Duodenal mucosa (tissue), 2 donors: ENCODE measurements at regions not wholly inside any gene's neighbourhood (a gene's known extent, or its start where the extent isn't known, plus 50 kb on each side); places are given as distances from the start of the nearest gene placed in this dataset.

Experiments
- H3K27ac ChIP-seq: one replicate; pipeline ENCODE4 v1.7.0; 2013; ENCODE audit warnings: low read depth, low read length
- H3K27me3 ChIP-seq, 2 donors: one replicate each; pipeline ENCODE4 v1.7.0; 2013; ENCODE audit warnings: low read length in 2 of 2, control low read depth in 1 of 2; ENCODE audit not compliant: insufficient read depth in 2 of 2, control insufficient read depth in 1 of 2
- H3K36me3 ChIP-seq, 2 donors: one replicate each; pipeline ENCODE4 v1.7.0; 2013; ENCODE audit warnings: low read length in 2 of 2, control low read depth in 1 of 2; ENCODE audit not compliant: insufficient read depth in 2 of 2, control insufficient read depth in 1 of 2
- H3K4me1 ChIP-seq, 2 donors: one replicate each; pipeline ENCODE4 v1.7.0; 2013; ENCODE audit warnings: low read length in 2 of 2, control low read depth in 1 of 2; ENCODE audit not compliant: insufficient read depth in 2 of 2, control insufficient read depth in 1 of 2
- H3K4me3 ChIP-seq, 2 donors: one replicate each; pipeline ENCODE4 v1.7.0; 2013; ENCODE audit warnings: low read length in 2 of 2, low read depth in 1 of 2
- H3K9ac ChIP-seq, 2 donors: one replicate each; pipeline ENCODE4 v1.7.0; 2013; ENCODE audit warnings: low read length in 2 of 2, low read depth in 1 of 2
- H3K9me3 ChIP-seq, 2 donors: one replicate each; pipeline ENCODE4 v1.7.0; 2013; ENCODE audit warnings: low read length in 2 of 2, control low read depth in 1 of 2; ENCODE audit not compliant: control insufficient read depth in 1 of 2

DNA sequence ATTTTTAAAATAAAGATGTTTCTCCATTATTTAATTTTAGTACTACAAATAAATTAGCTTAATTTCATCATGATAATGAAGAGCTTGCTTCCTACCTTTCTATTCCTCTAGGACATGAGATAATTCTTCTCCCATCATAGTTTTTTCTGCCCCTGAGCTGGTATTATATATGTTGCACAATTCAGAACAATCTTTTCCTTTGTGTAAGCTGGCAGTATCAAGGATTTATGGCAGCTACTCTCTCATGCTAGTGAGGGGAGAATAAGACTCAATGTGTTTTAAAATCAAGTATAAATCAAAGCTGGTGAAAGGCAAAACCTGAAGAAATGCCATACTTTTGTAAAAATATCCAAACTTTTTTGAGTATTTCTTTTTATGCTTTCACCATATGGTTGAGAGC, 1405.3 kb downstream of the SI start:
- Histone ChIP-seq H3K27me3 (no peaks in the 10 kb centered on the region), H3K9me3 (no peaks in the 10 kb centered on the region), H3K9ac (no peak overlapping the region)

DNA sequence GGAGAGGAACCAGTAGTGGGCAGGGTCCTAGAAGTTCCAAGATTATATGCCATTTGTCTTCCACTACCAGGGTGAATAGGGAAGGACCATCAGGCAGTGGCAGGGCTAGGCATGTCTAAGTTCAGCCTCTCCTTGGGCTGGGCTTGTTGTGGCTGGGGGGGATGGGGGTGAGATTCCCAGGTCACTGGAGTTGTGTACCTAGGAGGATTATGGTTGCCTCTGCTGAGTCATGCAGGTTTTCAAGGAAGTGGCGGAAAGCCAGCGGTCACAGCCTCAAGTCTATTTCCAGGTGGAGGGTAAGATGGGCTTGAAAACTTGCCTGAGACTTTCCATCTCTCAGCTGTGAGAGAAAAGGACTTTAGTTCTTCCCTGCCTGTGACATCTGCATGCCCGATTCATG, 1407.1 kb downstream of the SI start:
- Histone ChIP-seq H3K4me3 (no peak overlapping the region), H3K4me1 (no peaks in the 10 kb centered on the region), H3K9ac (no peak overlapping the region), H3K36me3 (no peaks in the 10 kb centered on the region), H3K27ac (no peak overlapping the region), H3K9me3 (no peaks in the 10 kb centered on the region), H3K27me3 (no peaks in the 10 kb centered on the region)

More for the DNA sequence above, 1405.3 kb downstream of the SI start:
- Histone ChIP-seq H3K4me3 (no peak overlapping the region), H3K4me1 (no peaks in the 10 kb centered on the region), H3K36me3 (no peaks in the 10 kb centered on the region), H3K27ac (no peak overlapping the region)

DNA sequence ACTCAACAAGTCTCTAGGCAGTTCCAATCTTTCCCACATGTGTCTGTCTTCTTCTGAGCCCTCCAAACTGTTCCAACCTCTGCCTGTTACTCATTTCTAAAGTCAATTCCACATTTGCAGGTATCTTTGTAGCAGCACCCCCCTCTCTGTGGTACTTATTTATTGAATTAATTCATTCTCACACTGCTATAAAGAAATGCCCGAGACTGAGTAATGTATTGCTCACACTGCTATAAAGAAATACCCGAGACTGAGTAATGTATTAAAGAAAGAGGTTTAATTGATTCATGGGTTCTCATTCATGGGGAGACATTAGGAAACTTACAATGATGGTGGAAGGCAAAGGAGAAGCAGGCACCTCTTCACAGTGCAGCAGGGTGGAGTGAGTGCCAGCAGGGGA, 1413.8 kb downstream of the SI start:
- Histone ChIP-seq H3K9ac (no peak overlapping the region), H3K27me3 (no peaks in the 10 kb centered on the region), H3K9me3 (no peaks in the 10 kb centered on the region), H3K27ac (no peak overlapping the region), H3K4me3 (no peak overlapping the region), H3K4me1 (no peaks in the 10 kb centered on the region), H3K36me3 (no peaks in the 10 kb centered on the region)

DNA sequence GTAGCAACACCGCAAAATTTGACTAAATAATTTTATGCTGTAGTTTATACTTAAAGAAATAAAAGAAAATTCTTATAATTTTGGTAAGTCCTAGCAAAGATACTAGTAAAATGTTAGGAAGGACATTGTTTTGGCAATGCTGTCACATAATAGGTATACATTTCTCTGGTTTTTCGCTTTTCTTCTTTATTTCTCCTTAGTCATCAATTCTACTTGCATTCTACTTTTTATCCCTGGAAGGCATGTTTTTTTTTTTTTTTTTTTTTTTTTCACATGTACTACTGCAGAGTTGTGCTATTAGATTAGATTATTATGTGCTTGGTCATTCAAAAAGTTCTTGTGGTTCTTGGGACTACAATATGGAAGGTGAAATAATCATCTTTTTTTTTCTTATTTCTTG, 1421.2 kb downstream of the SI start:
- Histone ChIP-seq H3K4me1 (no peaks in the 10 kb centered on the region), H3K9me3 (peaks cover 0 to 4% of the 10 kb centered on the region in 2 donors), H3K9ac (no peak overlapping the region), H3K36me3 (no peaks in the 10 kb centered on the region), H3K4me3 (no peak overlapping the region), H3K27me3 (no peaks in the 10 kb centered on the region), H3K27ac (no peak overlapping the region)

DNA sequence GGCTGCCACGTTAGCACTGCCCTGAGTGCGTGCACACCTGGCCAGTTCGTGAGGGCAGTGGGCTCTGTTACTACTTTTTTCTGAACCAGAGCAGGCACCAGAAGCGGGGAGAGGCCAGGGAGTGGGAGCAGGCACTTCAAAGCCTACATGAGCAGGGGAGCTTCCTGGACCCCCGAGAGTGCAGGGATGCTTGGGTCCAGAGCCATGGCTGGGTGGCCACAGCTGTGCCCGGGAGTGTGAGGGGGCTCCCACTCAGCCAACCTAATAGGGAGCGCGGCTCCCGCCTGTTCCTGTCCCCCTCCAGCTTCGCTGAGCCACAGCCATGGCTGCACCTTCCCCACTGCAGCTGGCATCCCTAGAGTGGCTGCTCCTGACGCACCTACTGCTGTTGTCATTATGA, 1423.3 kb downstream of the SI start:
- H3K9ac ChIP-seq, result no peak overlapping the region
- no peaks in the 10 kb centered on the region for H3K27me3 ChIP-seq
- H3K27ac ChIP-seq, result no peak overlapping the region
- peaks cover 0 to 4% of the 10 kb centered on the region in 2 donors for H3K9me3 ChIP-seq
- no peaks in the 10 kb centered on the region for H3K4me1 ChIP-seq
- no peak overlapping the region for H3K4me3 ChIP-seq
- no peaks in the 10 kb centered on the region for H3K36me3 ChIP-seq

DNA sequence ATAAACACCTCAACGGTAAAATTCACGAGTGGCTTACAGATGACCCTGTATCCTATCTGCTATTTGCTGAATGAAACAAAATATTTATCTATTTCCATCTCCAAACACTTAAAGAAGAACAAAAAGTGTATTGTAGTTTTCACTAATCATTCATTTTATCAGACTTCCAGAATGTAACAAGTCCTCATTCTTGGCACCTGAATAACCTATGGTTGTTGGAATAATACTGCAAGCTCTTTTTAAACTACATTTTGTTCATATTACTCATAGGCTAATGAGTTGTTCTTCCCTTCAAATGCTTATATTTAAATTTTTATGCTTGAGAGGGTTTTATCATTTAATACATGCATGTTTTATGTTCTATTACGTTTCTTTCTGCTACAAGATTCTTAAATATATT, 1434.1 kb downstream of the SI start:
- Histone ChIP-seq H3K9ac (no peak overlapping the region), H3K4me1 (no peaks in the 10 kb centered on the region), H3K9me3 (peaks cover 0 to 7% of the 10 kb centered on the region in 2 donors), H3K4me3 (no peak overlapping the region), H3K27me3 (no peaks in the 10 kb centered on the region), H3K27ac (no peak overlapping the region), H3K36me3 (no peaks in the 10 kb centered on the region)

DNA sequence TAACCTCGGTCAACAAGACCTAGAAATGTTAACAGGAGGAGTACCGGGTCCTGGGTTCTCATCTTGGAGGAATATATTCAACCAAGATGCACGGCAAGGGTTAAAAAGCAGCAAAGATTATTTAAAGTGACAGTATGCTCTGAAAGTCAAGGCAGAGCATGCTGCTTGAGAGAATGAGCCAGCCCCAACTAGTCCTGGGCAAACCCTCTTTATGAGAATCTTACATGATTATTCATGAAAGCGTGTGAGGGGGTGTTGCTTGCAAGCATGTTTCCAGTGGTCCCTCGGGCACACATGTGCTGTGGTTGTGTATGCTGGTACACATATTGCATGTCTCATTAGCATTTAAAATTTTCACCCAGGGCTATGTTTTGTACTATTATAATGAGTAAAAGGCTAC, 1445.6 kb downstream of the SI start:
- H3K27me3 ChIP-seq, result no peaks in the 10 kb centered on the region
- no peak overlapping the region for H3K4me3 ChIP-seq
- H3K4me1 ChIP-seq, result no peaks in the 10 kb centered on the region
- peaks cover 0 to 4% of the 10 kb centered on the region in 2 donors for H3K9me3 ChIP-seq
- no peak overlapping the region for H3K9ac ChIP-seq
- H3K27ac ChIP-seq, result no peak overlapping the region
- no peaks in the 10 kb centered on the region for H3K36me3 ChIP-seq

DNA sequence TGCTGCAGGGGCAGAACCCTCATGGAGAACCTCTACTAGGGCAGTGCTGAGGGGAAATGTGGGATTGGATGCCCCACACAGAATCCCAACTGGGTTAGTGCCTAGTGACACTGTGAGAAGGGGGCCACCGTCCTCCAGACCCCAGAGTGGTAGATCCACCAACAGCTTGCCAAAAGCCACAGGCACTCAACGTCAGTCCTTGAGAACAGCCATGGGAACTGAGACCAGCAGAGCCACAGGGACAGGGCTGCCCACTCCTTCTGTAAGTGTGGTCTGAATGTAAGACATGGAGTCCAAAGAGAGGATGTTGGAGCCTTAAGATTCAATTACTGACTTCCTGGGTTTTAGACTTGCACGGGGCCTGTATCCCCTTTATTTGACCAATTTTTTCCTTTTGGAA, 1451.5 kb downstream of the SI start:
- Histone ChIP-seq H3K4me3 (no peak overlapping the region), H3K9me3 (no peaks in the 10 kb centered on the region), H3K27ac (no peak overlapping the region), H3K36me3 (no peaks in the 10 kb centered on the region), H3K4me1 (no peaks in the 10 kb centered on the region), H3K27me3 (no peaks in the 10 kb centered on the region), H3K9ac (no peak overlapping the region)

DNA sequence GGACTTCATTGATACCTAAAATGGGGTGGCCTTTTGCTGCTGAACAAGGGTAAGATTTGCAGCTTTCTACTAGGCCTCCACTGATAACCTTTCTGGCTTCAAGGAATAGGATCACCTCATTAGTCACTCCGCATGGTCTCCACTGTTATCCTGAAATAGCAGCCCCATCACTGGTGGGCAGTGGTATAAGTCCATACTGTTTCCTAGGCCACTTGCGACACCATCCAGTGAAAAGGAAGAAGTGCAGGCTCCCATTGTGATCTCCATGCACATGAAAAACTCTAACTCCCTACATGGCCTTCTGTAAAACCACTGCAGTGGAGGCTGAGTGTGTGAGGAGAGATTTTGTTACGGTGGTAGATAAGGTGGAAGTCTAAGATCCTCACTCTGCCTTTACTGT, 1455.9 kb downstream of the SI start:
- no peaks in the 10 kb centered on the region for H3K4me1 ChIP-seq
- H3K27ac ChIP-seq, result no peak overlapping the region
- H3K9me3 ChIP-seq, result no peaks in the 10 kb centered on the region
- no peaks in the 10 kb centered on the region for H3K27me3 ChIP-seq
- no peaks in the 10 kb centered on the region for H3K36me3 ChIP-seq
- H3K4me3 ChIP-seq, result no peak overlapping the region
- H3K9ac ChIP-seq, result no peak overlapping the region

DNA sequence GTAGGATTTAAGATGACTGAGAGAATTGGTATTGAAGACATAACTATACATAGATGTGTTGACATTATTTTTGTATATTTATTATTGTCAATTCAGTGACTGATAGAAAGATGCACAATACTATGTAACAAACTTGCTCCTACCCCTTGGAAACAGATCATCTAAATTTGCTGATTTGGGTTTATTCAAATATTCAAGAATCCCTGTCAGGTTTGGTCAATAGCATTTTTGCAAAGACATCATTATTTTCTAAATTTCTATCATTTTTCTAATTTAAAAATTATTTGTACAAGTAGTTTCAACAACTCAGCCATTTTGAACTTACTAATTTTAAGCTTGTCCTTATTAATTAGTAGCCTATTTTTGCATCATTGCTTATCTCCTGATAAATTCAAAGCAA, 1463.4 kb downstream of the SI start:
- no peaks in the 10 kb centered on the region for H3K9me3 ChIP-seq
- H3K36me3 ChIP-seq, result no peaks in the 10 kb centered on the region
- H3K4me1 ChIP-seq, result no peaks in the 10 kb centered on the region
- no peak overlapping the region for H3K9ac ChIP-seq
- H3K4me3 ChIP-seq, result no peak overlapping the region
- no peaks in the 10 kb centered on the region for H3K27me3 ChIP-seq
- no peak overlapping the region for H3K27ac ChIP-seq

DNA sequence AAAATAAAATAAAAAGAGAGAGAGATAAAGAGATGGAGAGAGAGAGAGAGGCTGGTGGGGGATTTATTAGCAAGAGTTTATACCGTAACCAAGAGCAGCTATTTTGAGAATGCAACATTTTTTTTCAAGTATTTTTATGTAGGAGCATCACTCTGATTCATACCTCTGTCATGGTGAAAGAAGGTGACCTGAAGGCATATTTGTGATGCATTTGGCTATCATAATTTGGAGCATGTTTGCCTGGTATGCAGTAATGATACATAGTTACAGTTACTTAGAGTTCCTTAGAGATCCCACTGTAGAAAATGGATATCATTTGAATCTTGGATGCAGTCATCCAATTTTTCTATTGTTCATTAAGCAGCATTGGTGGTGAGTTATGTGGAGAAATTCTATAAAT, 1472.4 kb downstream of the SI start:
- Histone ChIP-seq H3K9ac (no peak overlapping the region), H3K4me1 (no peaks in the 10 kb centered on the region), H3K9me3 (no peaks in the 10 kb centered on the region), H3K4me3 (no peak overlapping the region), H3K27ac (no peak overlapping the region), H3K36me3 (no peaks in the 10 kb centered on the region), H3K27me3 (no peaks in the 10 kb centered on the region)
